ENCODE measurements at regions not wholly inside any gene's neighbourhood (a gene's known extent, or its start where the extent isn't known, plus 50 kb on each side); places are given as distances from the start of the nearest gene placed in this dataset.

DNA sequence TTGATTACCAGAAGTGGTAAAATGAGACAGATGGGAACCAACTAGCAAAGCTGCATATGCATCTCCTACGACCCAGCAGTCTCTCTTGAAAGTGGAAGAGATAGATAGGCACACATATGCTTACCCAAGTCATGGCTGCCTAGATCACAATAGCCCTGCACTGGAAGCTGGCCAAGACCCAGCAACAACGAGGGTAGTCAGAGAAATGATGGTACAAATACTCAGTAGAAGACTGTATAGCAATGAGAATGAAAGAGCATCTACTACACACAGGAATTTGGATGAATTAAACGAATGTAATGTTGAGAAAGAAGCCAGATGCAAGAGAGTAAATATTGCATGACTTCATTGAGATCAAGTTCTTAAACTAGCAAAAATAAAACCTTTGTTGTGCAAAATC lies 100.3 kb upstream of the FAT1 start:
- TF ChIP-seq SUZ12 (IDR thresholded peaks at IDR 0.05; ENCODE audit: extremely low read depth, insufficient read depth, insufficient read length) (no peak), ZNF274 (IDR thresholded peaks at IDR 0.05; ENCODE audit: low read depth, low read length) (no peak)

Measured in NT2/D1 (cell line).